KMS-11 (cell line): ENCODE measurements at regions not wholly inside any gene's neighbourhood (a gene's known extent, or its start where the extent isn't known, plus 50 kb on each side); places are given as distances from the start of the nearest gene placed in this dataset.

ENCODE experiments used
- H2AFZ ChIP-seq: fragments of 200-600 bp; sonication (generic); 2 replicates; pipeline ENCODE4 v1.6.1; 2016; ENCODE audit warnings: antibody characterized with exemption, mixed run types, low read depth
- H3K27ac ChIP-seq: fragments of 200-600 bp; sonication (generic); 2 replicates; pipeline ENCODE4 v1.6.1; 2016; ENCODE audit warnings: mild to moderate bottlenecking, mixed run types
- H3K27me3 ChIP-seq: fragments of 200-600 bp; sonication (generic); 2 replicates; pipeline ENCODE4 v1.6.1; 2017; ENCODE audit warnings: mild to moderate bottlenecking, low read depth, mixed run types, moderate library complexity; ENCODE audit not compliant: insufficient read depth
- H3K36me3 ChIP-seq: fragments of 200-600 bp; sonication (generic); 2 replicates; pipeline ENCODE4 v1.6.1; 2017; ENCODE audit warnings: mild to moderate bottlenecking, mixed run types; ENCODE audit not compliant: insufficient read depth
- H3K4me1 ChIP-seq: fragments of 200-600 bp; sonication (generic); 2 replicates; pipeline ENCODE4 v1.6.1; 2016; ENCODE audit warnings: mild to moderate bottlenecking, low read depth, mixed run types; ENCODE audit not compliant: poor library complexity, severe bottlenecking
- H3K4me2 ChIP-seq: fragments of 200-600 bp; sonication (generic); 2 replicates; pipeline ENCODE4 v1.7.0; 2016; ENCODE audit warnings: mild to moderate bottlenecking, mixed run types
- H3K4me3 ChIP-seq: fragments of 200-600 bp; sonication (generic); IDR thresholded peaks from 2 replicates; pipeline ENCODE4 v1.6.1; 2017; ENCODE audit warnings: low read depth, low read length, mixed read lengths; ENCODE audit not compliant: insufficient read depth
- H3K79me2 ChIP-seq: fragments of 200-600 bp; sonication (generic); 2 replicates; pipeline ENCODE4 v1.6.1; 2016; ENCODE audit warnings: low read depth, mixed run types; ENCODE audit not compliant: insufficient read depth
- H3K9ac ChIP-seq: fragments of 200-600 bp; sonication (generic); 2 replicates; pipeline ENCODE4 v1.6.1; 2016; ENCODE audit warnings: mild to moderate bottlenecking, mixed run types
- H4K20me1 ChIP-seq: fragments of 200-600 bp; sonication (generic); 2 replicates; pipeline ENCODE4 v1.6.1; 2016; ENCODE audit warnings: mild to moderate bottlenecking, mixed run types; ENCODE audit not compliant: insufficient read depth
- TF ChIP-seq, protein P1 (sequence below): fragments of 200-600 bp; sonication (generic); conservative IDR thresholded peaks from 2 replicates; pipeline ENCODE4 v1.6.1; 2017; ENCODE audit warnings: low read depth, mild to moderate bottlenecking, antibody characterized with exemption, low read length, moderate library complexity, mixed read lengths

DNA sequence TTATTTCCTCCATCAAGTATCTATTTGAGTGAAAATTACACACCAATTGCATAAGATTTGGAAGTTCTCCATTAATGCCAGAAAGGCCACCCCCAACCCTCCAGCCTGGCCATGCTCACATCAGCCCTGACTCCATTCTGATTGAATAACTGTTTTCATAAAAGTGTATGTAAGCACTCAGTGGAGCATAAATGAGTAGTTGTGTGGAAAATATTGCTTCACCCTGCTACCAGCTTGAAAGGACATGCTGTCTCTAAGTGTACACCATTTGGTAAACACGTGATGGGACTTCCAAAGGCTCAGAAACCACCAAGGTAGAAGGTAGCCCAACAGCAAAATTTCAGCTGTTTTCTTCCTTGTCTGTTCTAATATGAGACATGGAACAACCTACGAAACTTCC is 393.8 kb downstream of the ZNF385D start:
- Histone ChIP-seq H3K4me1 (no peaks in the 10 kb centered on the region), H3K36me3 (no peaks in the 10 kb centered on the region), H3K4me2 (no peak overlapping the region), H4K20me1 (no peaks in the 10 kb centered on the region), H3K27me3 (no peaks in the 10 kb centered on the region), H3K79me2 (no peaks in the 10 kb centered on the region), H2AFZ (no peak overlapping the region), H3K4me3 (no peak overlapping the region), H3K27ac (no peak overlapping the region), H3K9ac (no peak overlapping the region)
- TF ChIP-seq, protein P1, sequence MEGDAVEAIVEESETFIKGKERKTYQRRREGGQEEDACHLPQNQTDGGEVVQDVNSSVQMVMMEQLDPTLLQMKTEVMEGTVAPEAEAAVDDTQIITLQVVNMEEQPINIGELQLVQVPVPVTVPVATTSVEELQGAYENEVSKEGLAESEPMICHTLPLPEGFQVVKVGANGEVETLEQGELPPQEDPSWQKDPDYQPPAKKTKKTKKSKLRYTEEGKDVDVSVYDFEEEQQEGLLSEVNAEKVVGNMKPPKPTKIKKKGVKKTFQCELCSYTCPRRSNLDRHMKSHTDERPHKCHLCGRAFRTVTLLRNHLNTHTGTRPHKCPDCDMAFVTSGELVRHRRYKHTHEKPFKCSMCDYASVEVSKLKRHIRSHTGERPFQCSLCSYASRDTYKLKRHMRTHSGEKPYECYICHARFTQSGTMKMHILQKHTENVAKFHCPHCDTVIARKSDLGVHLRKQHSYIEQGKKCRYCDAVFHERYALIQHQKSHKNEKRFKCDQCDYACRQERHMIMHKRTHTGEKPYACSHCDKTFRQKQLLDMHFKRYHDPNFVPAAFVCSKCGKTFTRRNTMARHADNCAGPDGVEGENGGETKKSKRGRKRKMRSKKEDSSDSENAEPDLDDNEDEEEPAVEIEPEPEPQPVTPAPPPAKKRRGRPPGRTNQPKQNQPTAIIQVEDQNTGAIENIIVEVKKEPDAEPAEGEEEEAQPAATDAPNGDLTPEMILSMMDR: no peak

DNA sequence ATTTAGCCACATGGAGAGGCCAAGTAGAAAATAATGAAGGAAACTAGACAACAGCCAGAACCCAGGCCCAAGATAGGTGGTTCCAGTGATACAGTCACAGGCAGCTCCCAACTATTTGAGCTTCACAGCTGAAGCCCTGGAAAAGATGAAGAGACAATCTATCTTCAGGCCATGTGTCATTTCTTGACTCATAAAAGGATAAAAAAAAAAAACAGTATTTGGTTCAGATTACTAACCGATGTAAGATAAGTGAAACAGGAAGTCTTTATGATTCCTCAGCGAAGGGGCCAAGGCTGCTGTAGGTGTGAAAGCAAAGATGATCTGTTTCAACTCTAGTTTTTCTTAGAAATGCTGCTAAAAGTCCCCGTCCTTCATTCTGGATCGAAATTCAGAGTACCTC is 394.6 kb downstream of the ZNF385D start:
- no peak overlapping the region for H3K27ac ChIP-seq
- no peak overlapping the region for H3K4me3 ChIP-seq
- H2AFZ ChIP-seq: no peak overlapping the region
- H4K20me1 ChIP-seq: no peaks in the 10 kb centered on the region
- H3K36me3 ChIP-seq: no peaks in the 10 kb centered on the region
- H3K9ac ChIP-seq: no peak overlapping the region
- TF ChIP-seq, protein P1: no peak
- no peaks in the 10 kb centered on the region for H3K79me2 ChIP-seq
- no peak overlapping the region for H3K4me2 ChIP-seq
- no peaks in the 10 kb centered on the region for H3K27me3 ChIP-seq
- no peaks in the 10 kb centered on the region for H3K4me1 ChIP-seq

DNA sequence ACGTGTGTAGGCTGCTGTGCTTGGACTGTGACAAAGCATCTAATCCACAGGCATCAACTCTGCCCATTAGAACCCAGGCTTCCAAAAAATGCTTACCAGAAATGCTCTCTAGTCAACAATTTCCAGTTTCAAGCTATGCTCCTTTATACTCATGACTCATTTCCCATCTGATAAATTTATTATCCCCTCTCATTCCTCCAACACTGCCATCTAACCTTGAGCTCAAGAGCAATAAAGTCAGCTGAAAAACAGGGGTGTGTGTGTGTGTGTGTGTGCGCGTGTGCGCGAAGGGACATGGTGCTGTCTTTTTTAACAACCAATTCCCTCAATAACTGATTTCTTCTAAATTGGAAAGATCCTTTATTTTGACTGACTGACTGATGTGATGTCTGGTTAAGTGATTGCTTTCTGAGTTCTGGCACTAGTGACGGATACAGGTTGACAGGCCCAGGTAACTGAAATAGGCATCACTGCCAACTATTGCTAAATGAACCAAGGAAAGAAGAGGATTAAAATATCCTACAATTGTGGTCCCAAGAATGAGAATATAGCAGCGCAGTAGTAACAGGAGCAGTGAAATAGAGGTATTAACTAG is 405.5 kb downstream of the ZNF385D start:
- Histone ChIP-seq H4K20me1 (no peaks in the 10 kb centered on the region), H3K79me2 (no peaks in the 10 kb centered on the region), H3K4me3 (no peak overlapping the region), H3K36me3 (no peaks in the 10 kb centered on the region), H3K9ac (no peak overlapping the region), H3K27me3 (no peaks in the 10 kb centered on the region), H3K4me1 (no peaks in the 10 kb centered on the region), H2AFZ (no peak overlapping the region), H3K27ac (no peak overlapping the region), H3K4me2 (no peak overlapping the region)
- TF ChIP-seq, protein P1: no peak

DNA sequence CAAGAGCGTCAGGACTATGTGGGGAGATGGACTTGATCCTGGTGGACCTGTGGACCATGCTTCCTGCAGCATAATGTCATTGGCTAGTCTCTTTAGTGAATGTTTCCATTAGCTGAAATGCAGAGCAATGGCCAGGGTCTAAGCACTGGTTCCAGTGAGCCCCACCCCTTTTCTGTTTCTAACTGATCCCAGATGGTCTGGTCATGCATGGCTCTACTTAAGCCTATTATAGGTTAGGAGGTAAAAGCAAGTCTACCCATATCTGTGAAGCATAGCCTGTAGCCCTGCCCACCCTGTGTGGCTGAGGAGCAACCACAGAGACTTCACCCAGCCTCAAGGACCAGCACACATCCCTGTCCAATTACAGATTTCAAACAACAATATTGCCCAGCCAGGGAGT is 419.2 kb downstream of the ZNF385D start:
- no peak overlapping the region for H2AFZ ChIP-seq
- TF ChIP-seq, protein P1: no peak
- H3K4me1 ChIP-seq: peaks cover 9% of the 10 kb centered on the region
- no peak overlapping the region for H3K4me2 ChIP-seq
- no peak overlapping the region for H3K4me3 ChIP-seq
- H3K9ac ChIP-seq: no peak overlapping the region
- no peak overlapping the region for H3K27ac ChIP-seq
- H4K20me1 ChIP-seq: no peaks in the 10 kb centered on the region
- no peaks in the 10 kb centered on the region for H3K79me2 ChIP-seq
- no peaks in the 10 kb centered on the region for H3K36me3 ChIP-seq
- no peaks in the 10 kb centered on the region for H3K27me3 ChIP-seq
